ENCODE measurements at regions not wholly inside any gene's neighbourhood (a gene's known extent, or its start where the extent isn't known, plus 50 kb on each side); places are given as distances from the start of the nearest gene placed in this dataset.
A peak's percentile ranks its signal among the peaks of the same experiment; 100 is the strongest.

- no peaks in the 10 kb centered on the region for H3K36me3 Mint-ChIP-seq (ENCODE audit: low read depth)
- POLR2A ChIA-PET, result no interaction called here
- ATAC-seq (no peak), DNase-seq (no peak)
- CTCF ChIA-PET, result no interaction called here
- TF ChIP-seq, protein P1, sequence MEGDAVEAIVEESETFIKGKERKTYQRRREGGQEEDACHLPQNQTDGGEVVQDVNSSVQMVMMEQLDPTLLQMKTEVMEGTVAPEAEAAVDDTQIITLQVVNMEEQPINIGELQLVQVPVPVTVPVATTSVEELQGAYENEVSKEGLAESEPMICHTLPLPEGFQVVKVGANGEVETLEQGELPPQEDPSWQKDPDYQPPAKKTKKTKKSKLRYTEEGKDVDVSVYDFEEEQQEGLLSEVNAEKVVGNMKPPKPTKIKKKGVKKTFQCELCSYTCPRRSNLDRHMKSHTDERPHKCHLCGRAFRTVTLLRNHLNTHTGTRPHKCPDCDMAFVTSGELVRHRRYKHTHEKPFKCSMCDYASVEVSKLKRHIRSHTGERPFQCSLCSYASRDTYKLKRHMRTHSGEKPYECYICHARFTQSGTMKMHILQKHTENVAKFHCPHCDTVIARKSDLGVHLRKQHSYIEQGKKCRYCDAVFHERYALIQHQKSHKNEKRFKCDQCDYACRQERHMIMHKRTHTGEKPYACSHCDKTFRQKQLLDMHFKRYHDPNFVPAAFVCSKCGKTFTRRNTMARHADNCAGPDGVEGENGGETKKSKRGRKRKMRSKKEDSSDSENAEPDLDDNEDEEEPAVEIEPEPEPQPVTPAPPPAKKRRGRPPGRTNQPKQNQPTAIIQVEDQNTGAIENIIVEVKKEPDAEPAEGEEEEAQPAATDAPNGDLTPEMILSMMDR (IDR thresholded peaks at IDR 0.05), result no peak
- H3K9me3 Mint-ChIP-seq, result no peaks in the 10 kb centered on the region
- no peak overlapping the region for H3K4me3 Mint-ChIP-seq
- intact Hi-C loops (cut with micrococcal nuclease), result no loop called here
- H3K27me3 Mint-ChIP-seq, result no peaks in the 10 kb centered on the region
- peaks cover 23% of the 10 kb centered on the region for H3K4me1 Mint-ChIP-seq (ENCODE audit: low read depth)
- no peak overlapping the region for H3K27ac Mint-ChIP-seq
These were observed 58.0 kb upstream of the KLF3 start for GRCh38 chr4:38605753-38606586.

GRCh38 chr4:38606587-38606905, 57.5 kb upstream of the KLF3 start:
- ATAC-seq (peak; percentile 45), DNase-seq (peak; percentile 7)
- CTCF ChIA-PET, result no interaction called here
- H3K4me1 Mint-ChIP-seq (ENCODE audit: low read depth), result peaks cover 23% of the 10 kb centered on the region
- intact Hi-C loops (cut with micrococcal nuclease), result no loop called here
- no peaks in the 10 kb centered on the region for H3K36me3 Mint-ChIP-seq (ENCODE audit: low read depth)
- no peaks in the 10 kb centered on the region for H3K27me3 Mint-ChIP-seq
- H3K9me3 Mint-ChIP-seq, result no peaks in the 10 kb centered on the region
- TF ChIP-seq, protein P1 (IDR thresholded peaks at IDR 0.05), result no peak
- H3K4me3 Mint-ChIP-seq, result no peak overlapping the region
- no peak overlapping the region for H3K27ac Mint-ChIP-seq
- POLR2A ChIA-PET, result no interaction called here

GRCh38 chr4:38609614-38610013, 54.4 kb upstream of the KLF3 start:
- POLR2A ChIA-PET, result no interaction called here
- intact Hi-C loops (cut with micrococcal nuclease), result no loop called here
- no peak overlapping the region for H3K4me3 Mint-ChIP-seq
- H3K27me3 Mint-ChIP-seq, result no peaks in the 10 kb centered on the region
- TF ChIP-seq, protein P1 (IDR thresholded peaks at IDR 0.05), result no peak
- H3K36me3 Mint-ChIP-seq (ENCODE audit: low read depth), result no peaks in the 10 kb centered on the region
- H3K9me3 Mint-ChIP-seq, result no peaks in the 10 kb centered on the region
- no peak overlapping the region for H3K27ac Mint-ChIP-seq
- DNase-seq (no peak), ATAC-seq (no peak)
- peaks cover 29% of the 10 kb centered on the region for H3K4me1 Mint-ChIP-seq (ENCODE audit: low read depth)
- CTCF ChIA-PET, result interaction anchor here (0.9 to 2.1 kb wide), 3 partner anchors 20 to 291 kb away, joined by 3 to 4 read pairs (median 3); no protein-coding TSS in a partner anchor

- Mint-ChIP-seq H3K36me3 (ENCODE audit: low read depth) (no peaks in the 10 kb centered on the region), H3K27ac (no peak overlapping the region), H3K4me1 (ENCODE audit: low read depth) (peaks cover 22% of the 10 kb centered on the region), H3K27me3 (no peaks in the 10 kb centered on the region), H3K9me3 (no peaks in the 10 kb centered on the region), H3K4me3 (no peak overlapping the region)
- ChIA-PET CTCF (interaction anchor here (1.1 to 2.1 kb wide), 2 partner anchors 19 to 291 kb away, joined by 3 to 4 read pairs; no protein-coding TSS in a partner anchor), POLR2A (no interaction called here)
- TF ChIP-seq, protein P1 (IDR thresholded peaks at IDR 0.05), result no peak
- no peak for ATAC-seq
- no peak for DNase-seq
- intact Hi-C loops (cut with micrococcal nuclease), result no loop called here
These were observed 53.5 kb upstream of the KLF3 start for GRCh38 chr4:38610521-38610920.

- H3K4me3 Mint-ChIP-seq, result no peak overlapping the region
These were observed 53.0 kb upstream of the KLF3 start for GRCh38 chr4:38610966-38611431.

More at GRCh38 chr4:38610966-38611431, 53.0 kb upstream of the KLF3 start:
- TF ChIP-seq, protein P1 (IDR thresholded peaks at IDR 0.05), result no peak
- Mint-ChIP-seq H3K27ac (no peak overlapping the region), H3K9me3 (no peaks in the 10 kb centered on the region), H3K4me1 (ENCODE audit: low read depth) (peaks cover 19% of the 10 kb centered on the region), H3K27me3 (no peaks in the 10 kb centered on the region), H3K36me3 (ENCODE audit: low read depth) (no peaks in the 10 kb centered on the region)
- CTCF ChIA-PET, result interaction anchor here (2.1 kb wide), 1 partner anchor 292 kb away, joined by 4 read pairs; no protein-coding TSS in a partner anchor
- no peak for ATAC-seq
- POLR2A ChIA-PET, result no interaction called here
- intact Hi-C loops (cut with micrococcal nuclease), result no loop called here
- DNase-seq, result no peak

Data from activated CD8-positive, alpha-beta T cell treated with anti-CD3 and anti-CD28 coated beads for 36 hours (primary cell).